ENCODE measurements at regions not wholly inside any gene's neighbourhood (a gene's known extent, or its start where the extent isn't known, plus 50 kb on each side); places are given as distances from the start of the nearest gene placed in this dataset.

DNA sequence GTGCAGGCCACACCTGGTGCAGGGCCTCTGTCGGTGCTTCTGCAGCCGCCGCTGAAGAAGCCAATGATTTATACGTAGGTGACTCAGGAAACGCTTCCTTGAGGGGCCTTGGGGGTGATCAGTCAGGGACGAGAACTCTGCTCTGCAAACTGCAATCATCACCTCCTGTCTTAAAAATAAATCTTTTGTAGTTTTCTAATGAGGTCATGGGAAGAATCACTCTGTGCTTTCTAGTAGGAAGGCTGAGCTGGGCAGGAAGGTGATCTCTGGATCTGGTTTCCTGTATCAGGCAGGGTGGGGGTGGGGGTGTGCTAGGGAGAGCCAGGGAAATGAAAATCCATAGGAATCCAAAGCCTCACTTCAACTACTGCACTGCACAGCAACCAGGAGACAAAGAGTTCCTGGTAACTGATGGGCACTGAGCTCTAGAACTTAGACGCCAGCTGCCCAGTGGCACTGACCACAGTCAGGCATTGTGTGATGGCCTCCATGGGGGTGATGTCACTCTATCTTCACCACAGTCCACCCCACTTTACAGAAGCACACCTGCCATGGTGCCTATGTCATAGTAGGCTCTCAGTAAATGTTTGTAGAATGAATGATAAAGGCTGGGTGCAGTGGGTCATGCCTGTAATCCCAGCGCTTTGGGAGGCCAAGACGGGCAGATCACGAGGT lies 292.4 kb upstream of the PWP1 start:
- TF ChIP-seq, protein P1, sequence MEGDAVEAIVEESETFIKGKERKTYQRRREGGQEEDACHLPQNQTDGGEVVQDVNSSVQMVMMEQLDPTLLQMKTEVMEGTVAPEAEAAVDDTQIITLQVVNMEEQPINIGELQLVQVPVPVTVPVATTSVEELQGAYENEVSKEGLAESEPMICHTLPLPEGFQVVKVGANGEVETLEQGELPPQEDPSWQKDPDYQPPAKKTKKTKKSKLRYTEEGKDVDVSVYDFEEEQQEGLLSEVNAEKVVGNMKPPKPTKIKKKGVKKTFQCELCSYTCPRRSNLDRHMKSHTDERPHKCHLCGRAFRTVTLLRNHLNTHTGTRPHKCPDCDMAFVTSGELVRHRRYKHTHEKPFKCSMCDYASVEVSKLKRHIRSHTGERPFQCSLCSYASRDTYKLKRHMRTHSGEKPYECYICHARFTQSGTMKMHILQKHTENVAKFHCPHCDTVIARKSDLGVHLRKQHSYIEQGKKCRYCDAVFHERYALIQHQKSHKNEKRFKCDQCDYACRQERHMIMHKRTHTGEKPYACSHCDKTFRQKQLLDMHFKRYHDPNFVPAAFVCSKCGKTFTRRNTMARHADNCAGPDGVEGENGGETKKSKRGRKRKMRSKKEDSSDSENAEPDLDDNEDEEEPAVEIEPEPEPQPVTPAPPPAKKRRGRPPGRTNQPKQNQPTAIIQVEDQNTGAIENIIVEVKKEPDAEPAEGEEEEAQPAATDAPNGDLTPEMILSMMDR (conservative IDR thresholded peaks at IDR 0.05; ENCODE audit: low read depth, low read length) = no peak
- TF ChIP-seq EZH2 (IDR thresholded peaks at IDR 0.05; ENCODE audit: borderline replicate concordance, low read depth, low read length, poor library complexity, severe bottlenecking) = no peak
